SK-MEL-5 (cell line): ENCODE measurements at regions not wholly inside any gene's neighbourhood (a gene's known extent, or its start where the extent isn't known, plus 50 kb on each side); places are given as distances from the start of the nearest gene placed in this dataset.
"Not testable (repeated sequence)": the region's sequence is repeated elsewhere in the genome, so short reads cannot be mapped to it uniquely, and the experiment has no call there.

Source experiments
- DNase-seq: peaks from one replicate; pipeline ENCODE4 v3.0.0-alpha.2; 2016; ENCODE audit warnings: low read depth, low spot score
- in situ Hi-C: cut with HindIII; loops from 2 replicates; pipeline ENCODE4 v1.10.0; 2016; ENCODE audit warnings: low sequenced_read_pairs, high pct_unique_total_duplicates, low pct_unique_long_range_greater_than_20kb

- no peak for DNase-seq
- in situ Hi-C loops, result no loop called here
These were observed 746.1 kb downstream of the C4orf33 start for GRCh38 chr4:129842096-129842495.

DNA sequence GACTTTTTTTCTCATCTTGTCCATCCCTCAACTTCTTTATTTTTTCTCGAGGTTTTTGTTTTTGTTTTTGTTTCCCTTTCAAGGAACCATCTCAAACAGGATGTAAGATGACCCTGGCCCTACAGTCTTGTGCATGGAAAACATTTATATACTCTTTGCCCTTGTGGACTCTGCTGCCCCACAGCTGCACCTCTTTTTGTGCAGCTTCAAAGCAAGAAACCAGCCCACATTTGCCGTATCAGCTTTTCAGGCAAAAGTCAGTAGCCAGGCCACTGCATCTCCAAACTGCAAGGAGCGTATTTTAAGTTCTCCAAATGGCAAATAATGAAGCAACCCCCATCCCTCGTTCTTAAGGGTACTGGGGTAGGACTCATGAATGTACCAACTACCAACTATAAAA is 756.5 kb downstream of the C4orf33 start:
- DNase-seq, result no peak
- in situ Hi-C loops, result no loop called here

DNA sequence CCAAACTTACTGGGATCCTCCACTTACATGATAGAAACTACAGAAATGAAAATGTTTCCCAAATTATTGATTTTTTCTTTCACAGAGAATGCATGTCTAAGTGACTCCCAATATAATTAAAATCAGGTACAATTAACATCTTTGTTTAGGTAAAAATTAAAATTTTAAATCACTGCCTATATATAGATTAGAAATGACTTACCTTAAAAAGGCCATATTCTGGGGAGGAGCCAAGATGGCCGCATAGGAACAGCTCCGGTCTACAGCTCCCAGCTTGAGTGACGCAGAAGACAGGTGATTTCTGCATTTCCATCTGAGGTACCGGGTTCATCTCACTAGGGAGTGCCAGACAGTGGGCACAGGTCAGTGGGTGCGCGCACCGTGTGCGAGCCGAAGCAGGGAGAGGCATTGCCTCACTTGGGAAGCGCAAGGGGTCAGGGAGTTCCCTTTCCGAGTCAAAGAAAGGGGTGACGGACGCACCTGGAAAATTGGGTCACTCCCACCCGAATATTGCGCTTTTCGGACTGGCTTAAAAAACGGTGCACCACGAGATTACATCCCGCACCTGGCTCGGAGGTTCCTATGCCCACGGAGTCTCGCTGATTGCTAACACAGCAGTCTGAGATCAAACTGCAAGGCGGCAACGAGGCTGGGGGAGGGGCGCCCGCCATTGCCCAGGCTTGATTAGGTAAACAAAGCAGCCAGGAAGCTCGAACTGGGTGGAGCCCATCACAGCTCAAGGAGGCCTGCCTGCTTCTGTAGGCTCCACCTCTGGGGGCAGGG is 757.9 kb downstream of the C4orf33 start:
- DNase-seq, in situ Hi-C loops: not testable (repeated sequence)

- in situ Hi-C loops, result no loop called here
- DNase-seq, result no peak
These were observed 766.5 kb downstream of the C4orf33 start for GRCh38 chr4:129862461-129862860.

GRCh38 chr4:129863206-129863605 is 767.3 kb downstream of the C4orf33 start:
- in situ Hi-C loops, result no loop called here
- no peak for DNase-seq

- DNase-seq, result no peak
- in situ Hi-C loops, result no loop called here
These were observed 788.0 kb downstream of the C4orf33 start for GRCh38 chr4:129883996-129884395.

DNA sequence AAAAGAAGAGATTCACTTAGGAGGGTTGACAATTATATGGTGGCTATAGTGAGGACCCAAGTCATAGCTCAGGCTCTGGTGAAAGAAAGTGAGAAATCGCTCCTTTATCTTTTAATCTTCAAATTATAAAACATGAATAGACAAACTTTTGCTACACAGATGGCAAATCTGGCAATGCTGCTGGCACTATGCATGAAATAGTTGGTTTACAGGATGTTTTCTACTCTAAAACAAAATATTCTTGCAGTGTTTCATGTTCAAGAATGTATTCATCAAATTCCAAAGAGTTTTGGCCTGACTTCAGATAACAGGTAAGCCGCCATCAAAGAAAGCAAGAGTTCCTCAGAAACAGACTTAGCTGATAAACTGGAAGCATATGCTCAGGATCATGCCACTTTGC is 801.2 kb downstream of the C4orf33 start:
- in situ Hi-C loops, result no loop called here
- DNase-seq, result no peak

- no peak for DNase-seq
- in situ Hi-C loops, result no loop called here
These were observed 803.9 kb downstream of the C4orf33 start for GRCh38 chr4:129899849-129900248.

DNA sequence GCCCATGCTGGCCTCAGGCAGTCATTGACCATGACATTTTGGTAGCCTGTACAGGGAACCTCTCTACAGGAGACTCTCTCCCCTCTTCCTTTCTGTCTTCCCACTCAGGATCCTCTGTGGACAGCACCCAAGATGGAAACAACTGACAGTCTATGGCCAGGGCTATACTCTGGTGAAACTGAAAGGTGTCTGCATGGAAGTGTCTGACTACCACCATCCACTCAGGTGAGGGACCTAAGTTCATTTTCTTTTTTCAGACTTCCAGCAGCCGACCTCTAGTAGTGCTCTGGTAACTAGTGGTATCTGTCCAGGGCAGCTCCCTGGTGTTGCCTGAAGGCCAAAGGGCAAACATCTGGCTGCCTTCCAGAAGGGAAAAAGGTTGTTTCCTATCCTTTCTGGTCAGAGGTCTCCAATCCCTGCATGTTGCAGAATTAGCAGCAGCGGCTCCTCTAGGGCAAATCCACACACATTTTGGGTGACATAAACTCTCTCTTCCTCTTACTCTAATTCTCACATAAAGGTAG is 804.5 kb downstream of the C4orf33 start:
- in situ Hi-C loops, result no loop called here
- DNase-seq, result no peak

GRCh38 chr4:129901205-129901604 is 805.3 kb downstream of the C4orf33 start:
- in situ Hi-C loops, result no loop called here
- no peak for DNase-seq

- in situ Hi-C loops, result no loop called here
- DNase-seq, result no peak
These were observed 807.9 kb downstream of the C4orf33 start for GRCh38 chr4:129903861-129904260.

DNA sequence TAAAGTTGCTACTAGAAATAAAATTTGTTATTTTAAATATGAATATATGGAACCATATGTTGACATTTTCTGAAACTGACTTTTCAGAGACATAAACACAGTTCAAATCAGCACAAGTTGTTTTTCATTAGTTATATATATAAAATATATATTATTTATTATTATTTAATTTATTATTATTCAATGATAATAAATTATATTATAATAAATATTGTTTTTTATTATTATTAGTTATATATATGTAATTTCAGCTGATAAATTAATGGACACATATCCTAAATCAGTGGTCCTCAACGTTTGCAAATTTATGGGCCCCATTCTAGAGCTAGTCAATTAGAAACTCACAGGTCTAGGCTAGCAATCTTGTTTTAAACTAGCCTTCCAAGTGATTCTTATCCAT is 809.3 kb downstream of the C4orf33 start:
- in situ Hi-C loops, result no loop called here
- no peak for DNase-seq

DNA sequence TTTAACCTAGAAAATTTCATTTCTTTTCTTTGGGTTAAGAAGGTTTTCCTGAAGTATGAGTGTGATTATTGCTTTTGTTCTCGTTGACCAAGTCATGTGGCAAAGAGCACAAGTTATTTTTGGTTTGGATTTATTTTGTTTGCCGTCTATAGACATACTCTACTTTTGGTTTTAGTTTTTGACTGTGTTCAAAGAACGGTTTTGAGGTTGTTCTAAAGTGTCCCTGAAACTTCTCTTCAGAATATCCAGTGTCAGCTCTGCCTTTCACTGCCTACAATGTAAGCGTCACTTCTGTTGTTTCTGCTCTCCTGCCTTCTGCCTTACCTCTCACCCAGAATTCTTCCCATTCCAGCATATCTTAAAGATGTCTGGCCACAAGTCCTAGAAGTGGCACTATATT is 812.2 kb downstream of the C4orf33 start:
- in situ Hi-C loops, result no loop called here
- DNase-seq, result no peak

DNA sequence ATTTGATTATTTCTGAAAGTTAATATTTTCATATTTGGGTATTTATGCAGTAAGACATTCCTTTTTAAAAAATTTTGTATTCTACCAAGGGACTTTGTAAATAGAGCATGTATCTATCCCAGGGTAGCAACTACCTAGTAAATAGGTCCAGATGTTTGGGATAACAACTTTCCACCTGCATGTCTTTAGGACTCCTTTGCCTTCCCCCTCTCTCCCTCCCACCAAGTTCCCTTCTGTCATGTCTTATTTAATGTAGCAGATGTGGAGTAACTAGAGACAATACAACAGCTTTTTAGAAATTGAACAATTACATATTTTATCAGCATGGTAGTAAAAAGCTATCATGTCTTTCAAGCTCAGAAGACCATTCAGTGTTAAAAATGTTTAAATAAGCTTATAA is 821.0 kb downstream of the C4orf33 start:
- in situ Hi-C loops, result no loop called here
- DNase-seq, result no peak

DNA sequence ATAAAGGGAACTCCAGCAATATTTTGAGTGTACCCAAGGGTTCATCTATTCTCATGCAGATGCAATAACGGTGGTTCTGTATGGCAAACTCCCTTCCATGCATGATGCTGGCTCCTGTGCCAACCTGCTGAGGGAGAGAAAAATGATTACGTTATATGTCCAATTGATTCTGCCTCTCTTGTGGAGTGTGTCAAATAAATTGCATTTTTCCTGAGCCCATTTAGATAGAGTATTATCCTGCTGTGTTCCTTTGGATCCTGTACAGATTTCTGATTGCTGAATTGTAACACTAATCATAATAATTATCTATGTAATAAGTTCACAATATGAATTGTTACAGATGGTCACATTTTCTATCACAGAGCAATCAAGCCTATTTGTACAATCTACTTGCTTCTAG is 821.7 kb downstream of the C4orf33 start:
- in situ Hi-C loops, result no loop called here
- DNase-seq, result no peak

- DNase-seq, result peak; percentile 5
- in situ Hi-C loops, result no loop called here
These were observed 831.0 kb downstream of the C4orf33 start for GRCh38 chr4:129926936-129927335.

DNA sequence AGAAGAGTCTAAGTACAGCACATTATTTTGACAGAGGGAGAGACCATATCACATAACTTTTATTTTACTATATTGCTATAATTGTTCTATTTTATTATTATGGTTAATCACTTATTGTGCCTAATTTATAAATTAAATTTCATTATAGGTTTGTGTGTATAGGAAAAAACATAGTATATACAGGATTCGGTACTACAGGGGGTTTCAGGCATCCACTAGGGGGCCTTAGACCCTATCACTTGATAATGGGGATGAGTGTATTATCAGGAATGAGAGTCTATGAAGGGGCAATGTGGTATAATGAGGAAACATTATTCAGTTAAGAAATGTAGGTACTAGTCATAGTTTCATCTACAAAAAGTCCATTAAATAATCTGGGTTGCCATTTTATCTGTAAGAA is 833.1 kb downstream of the C4orf33 start:
- DNase-seq, result peak; percentile 40
- in situ Hi-C loops, result no loop called here

DNA sequence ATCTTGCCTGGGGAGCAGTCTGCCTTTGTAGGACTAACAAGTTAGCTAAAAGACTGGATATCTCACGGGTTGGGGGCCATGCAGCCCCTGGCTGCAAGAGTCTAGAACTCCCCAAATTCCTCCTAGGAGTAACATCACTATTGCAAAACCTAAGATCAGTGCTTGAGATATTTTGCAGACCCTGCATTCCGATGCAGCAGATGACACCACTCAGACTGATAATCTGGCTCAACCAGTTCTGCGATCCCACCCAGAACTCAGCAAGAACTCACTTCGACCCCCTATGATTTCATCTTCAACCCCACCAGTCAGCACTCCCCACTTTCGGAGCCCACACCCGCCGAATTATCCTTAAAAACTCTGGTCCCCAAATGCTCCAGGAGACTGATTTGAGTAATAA is 834.0 kb downstream of the C4orf33 start:
- DNase-seq, result no peak
- in situ Hi-C loops, result no loop called here

DNA sequence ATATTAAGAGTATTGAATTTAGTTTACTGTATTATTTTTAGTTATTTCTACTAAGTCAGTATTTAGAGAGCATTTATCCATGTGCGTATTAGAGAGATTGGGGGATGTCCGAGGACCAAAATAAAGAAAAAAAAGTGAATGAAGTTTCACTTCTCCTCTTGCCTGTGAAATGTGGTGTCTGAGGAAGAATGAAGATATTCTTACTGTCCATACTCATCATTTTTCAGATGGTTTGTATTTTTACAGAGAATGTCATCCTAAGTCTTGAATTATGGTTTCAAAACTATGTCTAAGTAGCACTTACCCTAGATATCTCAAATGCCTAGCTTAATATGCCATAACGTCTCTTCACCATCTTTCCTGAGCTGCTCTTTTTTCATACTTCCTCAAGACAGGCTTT is 854.3 kb downstream of the C4orf33 start:
- in situ Hi-C loops, result no loop called here
- no peak for DNase-seq

GRCh38 chr4:129966175-129966574 is 870.2 kb downstream of the C4orf33 start:
- in situ Hi-C loops, result no loop called here
- no peak for DNase-seq
